B cell (primary cell): ENCODE measurements at regions not wholly inside any gene's neighbourhood (a gene's known extent, or its start where the extent isn't known, plus 50 kb on each side); places are given as distances from the start of the nearest gene placed in this dataset.

ENCODE experiments used
- ATAC-seq: fragments of 200-7000 bp; cut with Tn5 transposase; one replicate; pipeline ENCODE4 v1.10.0; 2021; ENCODE audit warnings: low read depth, mild to moderate bottlenecking, moderate number of reproducible peaks, moderate library complexity
- CTCF ChIA-PET: fragments of 350-600 bp; sonication (Branson Sonifier 250); formaldehyde crosslinking; loops from one replicate; lab custom pipeline; 2021; ENCODE audit warnings: antibody characterized with exemption, inconsistent platforms; lab: Charles Lee
- POLR2A ChIA-PET: fragments of 350-600 bp; sonication (Branson Sonifier 250); formaldehyde crosslinking; loops from one replicate; lab custom pipeline; 2021; ENCODE audit warnings: antibody characterized with exemption; lab: Charles Lee
- DNase-seq: peaks from one replicate; pipeline ENCODE4 v3.0.0; 2013
- H2AFZ ChIP-seq: 2 replicates; pipeline ENCODE4 v1.6.1; 2012; ENCODE audit warnings: mild to moderate bottlenecking, low read depth, low read length; ENCODE audit not compliant: insufficient read depth, poor library complexity, severe bottlenecking
- H3K27ac ChIP-seq, 2 donors: 1 replicate in 1 of 2; 2 replicates in 1 of 2; pipeline ENCODE4 v1.5.1; 2012 to 2013; ENCODE audit warnings: low read length in 2 of 2, mild to moderate bottlenecking in 2 of 2, moderate library complexity in 1 of 2
- H3K27me3 ChIP-seq, 4 experiments: fragments of 200-600 bp in 1 of 4; sonication (generic) in 1 of 4; replicated peaks in 1 of 4; 1 replicate in 2 of 4; 2 replicates in 2 of 4; pipeline versions ENCODE4 v1.6.1 to v1.7.0; 2013 to 2016; ENCODE audit warnings: low read length in 3 of 4, mild to moderate bottlenecking in 2 of 4, mixed read lengths in 1 of 4, moderate library complexity in 1 of 4; ENCODE audit not compliant: insufficient read depth in 4 of 4, control insufficient read depth in 3 of 4; ENCODE audit errors: control extremely low read depth in 1 of 4
- H3K36me3 ChIP-seq, 2 experiments: replicated peaks in 1 of 2; 1 replicate in 1 of 2; 2 replicates in 1 of 2; pipeline versions ENCODE4 v1.6.1 to v1.7.1; 2013; ENCODE audit warnings: low read length in 1 of 2; ENCODE audit not compliant: insufficient read depth in 2 of 2, control insufficient read depth in 1 of 2; ENCODE audit errors: control extremely low read depth in 1 of 2, extremely low read depth in 1 of 2
- H3K4me1 ChIP-seq, 2 donors: fragments of 200-600 bp in 1 of 2; sonication (generic) in 1 of 2; 1 replicate in 1 of 2; 2 replicates in 1 of 2; pipeline versions ENCODE4 v1.5.1 to v1.6.1; 2013 to 2017; ENCODE audit warnings: low read length in 2 of 2; ENCODE audit not compliant: control insufficient read depth in 2 of 2, insufficient read depth in 2 of 2
- H3K4me2 ChIP-seq: replicated peaks from 2 replicates; pipeline ENCODE3; 2012; ENCODE audit warnings: mild to moderate bottlenecking, low read depth, low read length; ENCODE audit not compliant: poor library complexity, severe bottlenecking
- H3K4me3 ChIP-seq, 5 experiments: fragments of 200-600 bp in 1 of 5; sonication (generic) in 1 of 5; 1 replicate in 3 of 5; 2 replicates in 2 of 5; pipeline versions ENCODE4 v1.5.1 to v1.7.0; 2011 to 2016; ENCODE audit warnings: low read length in 4 of 5, mild to moderate bottlenecking in 4 of 5, low read depth in 2 of 5, control low read depth in 1 of 5, moderate library complexity in 1 of 5; ENCODE audit not compliant: insufficient read depth in 1 of 5; ENCODE audit errors: control extremely low read depth in 1 of 5, extremely low read depth in 1 of 5
- H3K79me2 ChIP-seq: fragments of 200-600 bp; sonication (generic); one replicate; pipeline ENCODE4 v1.6.0; 2016; ENCODE audit warnings: low read length; ENCODE audit not compliant: control insufficient read depth, insufficient read depth
- H3K9ac ChIP-seq: fragments of 200-600 bp; sonication (generic); 2 replicates; pipeline ENCODE4 v1.6.1; 2017; ENCODE audit warnings: mild to moderate bottlenecking, low read length, moderate library complexity
- H3K9me3 ChIP-seq, 3 donors: one replicate each; pipeline versions ENCODE4 v1.6.1 to v1.7.1; 2013; ENCODE audit warnings: low read length in 2 of 3; ENCODE audit not compliant: control insufficient read depth in 2 of 3, insufficient read depth in 1 of 3; ENCODE audit errors: control extremely low read depth in 1 of 3
- H4K20me1 ChIP-seq: 2 replicates; pipeline ENCODE4 v1.6.0; 2012; ENCODE audit warnings: mild to moderate bottlenecking, low read length; ENCODE audit not compliant: insufficient read depth, control insufficient read depth, poor library complexity, severe bottlenecking
- H3K27ac Mint-ChIP-seq: one replicate; pipeline ENCODE4 v1.8.0; 2021; ENCODE audit warnings: mixed read lengths
- H3K27me3 Mint-ChIP-seq: one replicate; pipeline ENCODE4 v1.8.0; 2021; ENCODE audit warnings: mixed read lengths
- H3K4me1 Mint-ChIP-seq: one replicate; pipeline ENCODE4 v1.8.0; 2021; ENCODE audit warnings: mixed read lengths
- H3K4me3 Mint-ChIP-seq: one replicate; pipeline ENCODE4 v1.8.0; 2021; ENCODE audit warnings: mixed read lengths
- H3K9me3 Mint-ChIP-seq: one replicate; pipeline ENCODE4 v1.8.0; 2022; ENCODE audit warnings: mixed read lengths; ENCODE audit not compliant: insufficient read depth
- CTCF ChIP-seq: fragments of 200-600 bp; IDR thresholded peaks from one replicate; pipeline ENCODE4 v1.8.0; 2022; ENCODE audit warnings: antibody characterized with exemption, mild to moderate bottlenecking
- EZH2 ChIP-seq: IDR thresholded peaks from 2 replicates; pipeline ENCODE4 v1.6.1; 2012; ENCODE audit warnings: borderline replicate concordance, low read depth, mild to moderate bottlenecking, moderate library complexity, low read length; ENCODE audit not compliant: insufficient read depth, poor library complexity, severe bottlenecking
- intact Hi-C: fragments of 100-400 bp; cut with micrococcal nuclease; formaldehyde crosslinking; loops from one replicate; pipeline ENCODE4 v1.10.0; 2022

- Histone ChIP-seq H3K27ac (no peak overlapping the region), H3K4me3 (no peak overlapping the region), H3K9me3 (no peaks in the 10 kb centered on the region), H3K27me3 (peaks cover 0 to 2% (median 0%) of the 10 kb centered on the region in 4 experiments), H4K20me1 (no peaks in the 10 kb centered on the region), H3K9ac (no peak overlapping the region), H3K36me3 (no peaks in the 10 kb centered on the region), H3K4me1 (no peaks in the 10 kb centered on the region), H3K4me2 (no peak overlapping the region), H3K79me2 (no peaks in the 10 kb centered on the region), H2AFZ (no peak overlapping the region)
- Mint-ChIP-seq H3K27ac (no peak overlapping the region), H3K9me3 (no peaks in the 10 kb centered on the region), H3K4me3 (no peak overlapping the region), H3K4me1 (no peaks in the 10 kb centered on the region), H3K27me3 (peaks cover 20% of the 10 kb centered on the region)
- intact Hi-C loops, result no loop called here
- DNase-seq, result no peak
- POLR2A ChIA-PET, result no interaction called here
- no peak for TF ChIP-seq CTCF
- TF ChIP-seq EZH2, result no peak
- CTCF ChIA-PET, result no interaction called here
- no peak for ATAC-seq
Measured at GRCh38 chr7:114110666-114111065, 191.9 kb upstream of the PPP1R3A start.

- H3K4me1 Mint-ChIP-seq, result no peaks in the 10 kb centered on the region
- no peaks in the 10 kb centered on the region for H3K79me2 ChIP-seq
- H3K4me3 ChIP-seq, result no peak overlapping the region
- no peaks in the 10 kb centered on the region for H3K9me3 Mint-ChIP-seq
- no peaks in the 10 kb centered on the region for H3K4me1 ChIP-seq
- no peak overlapping the region for H3K9ac ChIP-seq
- no peak overlapping the region for H2AFZ ChIP-seq
- TF ChIP-seq EZH2 (no peak), CTCF (no peak)
- H3K27me3 ChIP-seq, result peaks cover 0 to 2% (median 0%) of the 10 kb centered on the region in 4 experiments
- H3K27ac Mint-ChIP-seq, result no peak overlapping the region
- intact Hi-C loops, result no loop called here
- no peak overlapping the region for H3K4me3 Mint-ChIP-seq
- ChIA-PET CTCF (no interaction called here), POLR2A (no interaction called here)
- no peaks in the 10 kb centered on the region for H4K20me1 ChIP-seq
- no peaks in the 10 kb centered on the region for H3K36me3 ChIP-seq
- H3K27ac ChIP-seq, result no peak overlapping the region
- DNase-seq, result no peak
- H3K27me3 Mint-ChIP-seq, result peaks cover 23% of the 10 kb centered on the region
- no peaks in the 10 kb centered on the region for H3K9me3 ChIP-seq
- H3K4me2 ChIP-seq, result no peak overlapping the region
- ATAC-seq, result no peak
Measured at GRCh38 chr7:114109721-114110120, 190.9 kb upstream of the PPP1R3A start.
